ENCODE measurements at regions not wholly inside any gene's neighbourhood (a gene's known extent, or its start where the extent isn't known, plus 50 kb on each side); places are given as distances from the start of the nearest gene placed in this dataset.

GRCh38 chr6:134675110-134676054, 274.5 kb downstream of the ALDH8A1 start:
- TF ChIP-seq CTCF (IDR thresholded peaks at IDR 0.05; ENCODE audit: insufficient read depth, low read length) (no peak), SPI1 (IDR thresholded peaks at IDR 0.05; ENCODE audit: borderline replicate concordance, low read depth) (no peak), REST (IDR thresholded peaks at IDR 0.05; ENCODE audit: insufficient replicate concordance, low read depth) (no peak), POLR2AphosphoS5 (IDR thresholded peaks at IDR 0.05; ENCODE audit: low read depth) (no peak), GABPA (IDR thresholded peaks at IDR 0.05; ENCODE audit: low read depth) (no peak)

Data from HL-60 (cell line).